Caco-2 (cell line): ENCODE measurements at regions not wholly inside any gene's neighbourhood (a gene's known extent, or its start where the extent isn't known, plus 50 kb on each side); places are given as distances from the start of the nearest gene placed in this dataset.

Experiments used
- BruUV-seq: library from RNA; stranded (reverse); fragments of 400-500 nt; replicated peaks from 2 replicates; lab custom pipeline; 2021; lab: Mats Ljungman, UMichigan
- CTCF ChIA-PET: fragments of 300-600 bp; sonication (Branson Sonifier 250); formaldehyde crosslinking; loops from one replicate; lab custom pipeline; 2022; ENCODE audit warnings: antibody characterized with exemption; lab: Charles Lee
- POLR2A ChIA-PET: fragments of 300-600 bp; sonication (Branson Sonifier 250); formaldehyde crosslinking; loops from one replicate; lab custom pipeline; 2022; ENCODE audit warnings: antibody characterized with exemption; lab: Charles Lee
- DNase-seq, 2 experiments: peaks; one replicate each; pipeline versions ENCODE4 v3.0.0 to v3.0.0-alpha.2; 2020 to 2022
- H3K27me3 ChIP-seq: replicated peaks from 2 replicates; pipeline ENCODE4 v1.6.0; 2011; ENCODE audit warnings: low read length; ENCODE audit not compliant: control insufficient read depth, insufficient read depth
- H3K36me3 ChIP-seq: 2 replicates; pipeline ENCODE4 v1.5.1; 2011; ENCODE audit warnings: low read length; ENCODE audit not compliant: control insufficient read depth, insufficient read depth
- H3K4me1 ChIP-seq: fragments of 250-450 bp; sonication (Bioruptor Pico); 2 replicates; pipeline ENCODE4 v1.5.1; 2020; ENCODE audit warnings: mild to moderate bottlenecking
- H3K4me3 ChIP-seq: 2 replicates; pipeline ENCODE4 v1.5.1; 2011; ENCODE audit warnings: low read depth, mild to moderate bottlenecking, control low read depth, low read length
- H3K9me3 ChIP-seq: fragments of 250-450 bp; sonication (Bioruptor Pico); 2 replicates; pipeline ENCODE4 v1.5.1; 2020; ENCODE audit warnings: mild to moderate bottlenecking, moderate library complexity
- H3K27ac Mint-ChIP-seq: one replicate; pipeline ENCODE4 v1.8.0; 2022; ENCODE audit warnings: mixed read lengths; ENCODE audit not compliant: unreplicated experiment
- H3K27me3 Mint-ChIP-seq: one replicate; pipeline ENCODE4 v1.8.0; 2022; ENCODE audit warnings: mixed read lengths; ENCODE audit not compliant: insufficient read depth, unreplicated experiment
- H3K36me3 Mint-ChIP-seq: one replicate; pipeline ENCODE4 v1.8.0; 2022; ENCODE audit warnings: mild to moderate bottlenecking, mixed read lengths; ENCODE audit not compliant: insufficient read depth, unreplicated experiment
- H3K4me1 Mint-ChIP-seq: one replicate; pipeline ENCODE4 v1.8.0; 2022; ENCODE audit warnings: low read depth, mixed read lengths; ENCODE audit not compliant: unreplicated experiment
- H3K4me3 Mint-ChIP-seq: one replicate; pipeline ENCODE4 v1.8.0; 2022; ENCODE audit warnings: mild to moderate bottlenecking, moderate library complexity, mixed read lengths; ENCODE audit not compliant: unreplicated experiment
- H3K9me3 Mint-ChIP-seq: one replicate; pipeline ENCODE4 v1.8.0; 2022; ENCODE audit warnings: mixed read lengths; ENCODE audit not compliant: unreplicated experiment
- intact Hi-C: fragments of 100-400 bp; cut with micrococcal nuclease; formaldehyde crosslinking; loops from one replicate; pipeline ENCODE4 v1.10.0; 2022; ENCODE audit not compliant: unreplicated experiment
- TF ChIP-seq, protein P1 (sequence below), 2 experiments: fragments of 200-600 bp in 1 of 2; IDR thresholded peaks; 1 replicate in 1 of 2; 2 replicates in 1 of 2; pipeline versions ENCODE4 v1.5.1 to v1.8.0; 2011 to 2022; ENCODE audit warnings: antibody characterized with exemption in 1 of 2, control low read depth in 1 of 2, inconsistent platforms in 1 of 2, low read depth in 1 of 2, low read length in 1 of 2, mild to moderate bottlenecking in 1 of 2, moderate library complexity in 1 of 2; ENCODE audit not compliant: insufficient read depth in 1 of 2, severe bottlenecking in 1 of 2, unreplicated experiment in 1 of 2

DNA sequence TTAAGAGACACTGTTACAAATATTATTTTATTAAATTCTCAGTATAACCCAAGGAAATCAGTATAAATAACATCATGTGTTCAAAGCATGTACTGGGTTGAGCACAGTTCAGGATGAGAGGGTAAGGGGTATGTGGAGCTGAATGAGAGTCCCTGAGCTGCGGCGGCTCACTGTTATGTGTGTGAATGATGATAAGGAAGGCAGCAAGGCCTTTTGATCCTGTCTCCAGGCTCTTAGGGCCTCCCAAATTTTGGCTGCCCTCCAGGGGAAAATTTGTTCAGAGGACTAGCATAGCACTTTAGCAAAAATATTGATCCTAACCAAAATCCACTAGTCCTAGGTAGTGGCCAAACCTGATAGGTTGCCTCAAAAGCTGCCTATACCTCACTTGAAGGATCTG is 86.1 kb upstream of the SPON1 start:
- CTCF ChIA-PET, result interaction anchor here (0.6 kb wide), 1 partner anchor 314 kb away, joined by 3 read pairs; no protein-coding TSS in a partner anchor
- TF ChIP-seq, protein P1, sequence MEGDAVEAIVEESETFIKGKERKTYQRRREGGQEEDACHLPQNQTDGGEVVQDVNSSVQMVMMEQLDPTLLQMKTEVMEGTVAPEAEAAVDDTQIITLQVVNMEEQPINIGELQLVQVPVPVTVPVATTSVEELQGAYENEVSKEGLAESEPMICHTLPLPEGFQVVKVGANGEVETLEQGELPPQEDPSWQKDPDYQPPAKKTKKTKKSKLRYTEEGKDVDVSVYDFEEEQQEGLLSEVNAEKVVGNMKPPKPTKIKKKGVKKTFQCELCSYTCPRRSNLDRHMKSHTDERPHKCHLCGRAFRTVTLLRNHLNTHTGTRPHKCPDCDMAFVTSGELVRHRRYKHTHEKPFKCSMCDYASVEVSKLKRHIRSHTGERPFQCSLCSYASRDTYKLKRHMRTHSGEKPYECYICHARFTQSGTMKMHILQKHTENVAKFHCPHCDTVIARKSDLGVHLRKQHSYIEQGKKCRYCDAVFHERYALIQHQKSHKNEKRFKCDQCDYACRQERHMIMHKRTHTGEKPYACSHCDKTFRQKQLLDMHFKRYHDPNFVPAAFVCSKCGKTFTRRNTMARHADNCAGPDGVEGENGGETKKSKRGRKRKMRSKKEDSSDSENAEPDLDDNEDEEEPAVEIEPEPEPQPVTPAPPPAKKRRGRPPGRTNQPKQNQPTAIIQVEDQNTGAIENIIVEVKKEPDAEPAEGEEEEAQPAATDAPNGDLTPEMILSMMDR (IDR thresholded peaks at IDR 0.05; ENCODE audit: insufficient read depth in 1 of 2, low read depth in 1 of 2, low read length in 1 of 2, severe bottlenecking in 1 of 2, unreplicated experiment in 1 of 2), result no peak
- H3K4me1 Mint-ChIP-seq, result no peaks in the 10 kb centered on the region

DNA sequence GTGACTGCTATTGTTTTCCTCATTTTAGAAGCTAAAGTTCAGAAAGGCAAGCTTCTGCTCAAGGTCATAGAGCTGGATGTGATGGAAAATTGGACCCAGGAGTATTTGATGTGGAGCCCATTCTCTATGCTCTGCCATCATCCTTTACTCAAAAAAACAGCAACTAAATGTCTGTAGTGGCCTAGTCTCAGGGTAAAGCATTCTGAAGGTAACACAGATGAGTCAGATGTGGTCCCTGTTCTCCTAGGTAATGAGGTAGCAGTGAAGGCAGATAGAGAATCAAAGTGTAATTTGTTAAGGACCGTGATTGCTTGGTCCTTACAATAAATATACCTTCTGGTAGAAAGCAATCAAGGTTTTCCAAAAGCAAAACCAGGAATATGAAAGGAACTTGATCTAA is 84.4 kb upstream of the SPON1 start:
- Mint-ChIP-seq H3K9me3 (no peaks in the 10 kb centered on the region), H3K27ac (no peak overlapping the region), H3K27me3 (no peaks in the 10 kb centered on the region), H3K4me3 (no peak overlapping the region), H3K36me3 (no peaks in the 10 kb centered on the region), H3K4me1 (peaks cover 1% of the 10 kb centered on the region)
- TF ChIP-seq, protein P1 (IDR thresholded peaks at IDR 0.05; ENCODE audit: insufficient read depth in 1 of 2, low read depth in 1 of 2, low read length in 1 of 2, severe bottlenecking in 1 of 2, unreplicated experiment in 1 of 2), result no peak
- intact Hi-C loops, result loop anchor here (10.0 kb wide), 1 partner anchor 267 kb away; no protein-coding TSS in a partner anchor
- peaks cover 9% of the 10 kb centered on the region; the same call in 1 of the 2 replicates for H3K4me1 ChIP-seq
- no peaks in the 10 kb centered on the region for H3K27me3 ChIP-seq
- CTCF ChIA-PET, result no interaction called here
- no TSS peak for BruUV-seq
- no peak overlapping the region for H3K4me3 ChIP-seq
- H3K36me3 ChIP-seq, result no peaks in the 10 kb centered on the region
- H3K9me3 ChIP-seq, result no peaks in the 10 kb centered on the region
- POLR2A ChIA-PET, result no interaction called here
- DNase-seq, result no peak

More for the DNA sequence above, 86.1 kb upstream of the SPON1 start:
- Histone ChIP-seq H3K4me1 (peaks cover 9% of the 10 kb centered on the region; the same call in 1 of the 2 replicates), H3K27me3 (no peaks in the 10 kb centered on the region), H3K36me3 (no peaks in the 10 kb centered on the region), H3K4me3 (no peak overlapping the region), H3K9me3 (no peaks in the 10 kb centered on the region)
- Mint-ChIP-seq H3K4me3 (no peak overlapping the region), H3K9me3 (no peaks in the 10 kb centered on the region), H3K36me3 (no peaks in the 10 kb centered on the region), H3K27ac (no peak overlapping the region), H3K27me3 (peaks cover 7% of the 10 kb centered on the region)
- no peak for DNase-seq
- POLR2A ChIA-PET, result no interaction called here
- intact Hi-C loops, result loop anchor here (10.0 kb wide), 1 partner anchor 268 kb away; no protein-coding TSS in a partner anchor
- no TSS peak for BruUV-seq

DNA sequence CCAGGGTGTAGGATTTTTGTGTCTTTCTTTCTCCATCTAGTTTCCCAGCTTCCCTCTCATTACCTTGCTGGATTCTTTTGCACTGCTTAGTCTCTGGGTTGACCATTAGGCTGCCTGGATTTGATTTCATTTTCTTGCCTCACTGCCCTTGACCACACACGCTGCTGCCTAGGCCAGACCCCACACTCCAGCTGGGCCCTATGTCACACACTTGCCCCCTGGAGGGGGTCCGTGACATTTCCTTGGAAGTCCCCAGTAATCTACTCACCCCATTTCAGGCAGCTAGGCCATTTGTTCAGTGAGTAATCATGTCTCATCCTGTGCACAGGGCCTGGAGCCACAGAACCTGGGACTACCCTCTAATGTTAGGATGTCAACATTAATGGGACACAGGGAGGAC is 81.9 kb upstream of the SPON1 start:
- Mint-ChIP-seq H3K27ac (no peak overlapping the region), H3K36me3 (no peaks in the 10 kb centered on the region), H3K4me1 (peaks cover 6% of the 10 kb centered on the region), H3K9me3 (no peaks in the 10 kb centered on the region), H3K4me3 (no peak overlapping the region), H3K27me3 (peaks cover 8% of the 10 kb centered on the region)
- Histone ChIP-seq H3K9me3 (no peaks in the 10 kb centered on the region), H3K27me3 (no peaks in the 10 kb centered on the region), H3K4me3 (no peak overlapping the region), H3K36me3 (no peaks in the 10 kb centered on the region), H3K4me1 (peaks cover 5% of the 10 kb centered on the region; the same call in 1 of the 2 replicates)
- DNase-seq, result no peak
- POLR2A ChIA-PET, result no interaction called here
- CTCF ChIA-PET, result interaction anchor here (0.6 kb wide), 1 partner anchor 269 kb away, joined by 3 read pairs; no protein-coding TSS in a partner anchor
- intact Hi-C loops, result no loop called here
- TF ChIP-seq, protein P1 (IDR thresholded peaks at IDR 0.05; ENCODE audit: insufficient read depth in 1 of 2, low read depth in 1 of 2, low read length in 1 of 2, severe bottlenecking in 1 of 2, unreplicated experiment in 1 of 2), result no peak
- BruUV-seq, result no TSS peak
